GM21529 (cell line): ENCODE measurements at regions not wholly inside any gene's neighbourhood (a gene's known extent, or its start where the extent isn't known, plus 50 kb on each side); places are given as distances from the start of the nearest gene placed in this dataset.
"Not testable (repeated sequence)": the region's sequence is repeated elsewhere in the genome, so short reads cannot be mapped to it uniquely, and the experiment has no call there.

Experiments
- ATAC-seq: cut with Tn5 transposase; IDR thresholded peaks from one replicate; pipeline ENCODE4 v1.9.1; 2021; ENCODE audit not compliant: unreplicated experiment

- no peak for ATAC-seq
Measured at GRCh38 chr10:33039181-33039580, 81.2 kb upstream of the ITGB1 start.

- no peak for ATAC-seq
Measured at GRCh38 chr10:33038672-33039071, 80.6 kb upstream of the ITGB1 start.

- no peak for ATAC-seq
Measured at GRCh38 chr10:33037726-33038125, 79.7 kb upstream of the ITGB1 start.

- ATAC-seq, result no peak
Measured at GRCh38 chr10:33036670-33037069, 78.6 kb upstream of the ITGB1 start.

- no peak for ATAC-seq
Measured at GRCh38 chr10:33035411-33035810, 77.4 kb upstream of the ITGB1 start.

GRCh38 chr10:33034931-33035330, 76.9 kb upstream of the ITGB1 start:
- no peak for ATAC-seq

GRCh38 chr10:33032654-33033151, 74.7 kb upstream of the ITGB1 start:
- ATAC-seq, result no peak

- ATAC-seq, result no peak
Measured at GRCh38 chr10:33031815-33032653, 74.0 kb upstream of the ITGB1 start.

- no peak for ATAC-seq
Measured at GRCh38 chr10:33031171-33031570, 73.1 kb upstream of the ITGB1 start.

- ATAC-seq, result not testable (repeated sequence)
Measured at GRCh38 chr10:33028515-33028914, 70.5 kb upstream of the ITGB1 start.

GRCh38 chr10:33027088-33027487, 69.1 kb upstream of the ITGB1 start:
- no peak for ATAC-seq

GRCh38 chr10:33026422-33026821, 68.4 kb upstream of the ITGB1 start:
- no peak for ATAC-seq

GRCh38 chr10:33025910-33026309, 67.9 kb upstream of the ITGB1 start:
- no peak for ATAC-seq

- ATAC-seq, result no peak
Measured at GRCh38 chr10:33025039-33025438, 67.0 kb upstream of the ITGB1 start.

GRCh38 chr10:33022691-33023090, 64.7 kb upstream of the ITGB1 start:
- no peak for ATAC-seq

- ATAC-seq, result no peak
Measured at GRCh38 chr10:33022090-33022489, 64.1 kb upstream of the ITGB1 start.

GRCh38 chr10:33016988-33017387, 59.0 kb upstream of the ITGB1 start:
- no peak for ATAC-seq

- ATAC-seq, result no peak
Measured at GRCh38 chr10:33015761-33016547, 57.9 kb upstream of the ITGB1 start.

GRCh38 chr10:33013331-33013730, 55.3 kb upstream of the ITGB1 start:
- not testable (repeated sequence) for ATAC-seq

- ATAC-seq, result no peak
Measured at GRCh38 chr10:33012306-33012705, 54.3 kb upstream of the ITGB1 start.

GRCh38 chr10:33010132-33011037, 52.4 kb upstream of the ITGB1 start:
- no peak for ATAC-seq
